Neural progenitor cell (in vitro differentiated cells): ENCODE measurements at regions not wholly inside any gene's neighbourhood (a gene's known extent, or its start where the extent isn't known, plus 50 kb on each side); places are given as distances from the start of the nearest gene placed in this dataset.

Experiments
- DNase-seq: peaks from one replicate; pipeline ENCODE4 v3.0.0-alpha.2; 2016; ENCODE audit warnings: low spot score
- H2AFZ ChIP-seq: fragments of 200-600 bp; sonication (generic); replicated peaks from 2 replicates; pipeline ENCODE4 v1.6.1; 2016; ENCODE audit warnings: antibody characterized with exemption
- H3F3A ChIP-seq: fragments of 200-600 bp; sonication (generic); 2 replicates; pipeline ENCODE4 v1.6.1; 2016; ENCODE audit warnings: antibody characterized with exemption, low read depth
- H3K27ac ChIP-seq: fragments of 200-600 bp; sonication (generic); 2 replicates; pipeline ENCODE4 v1.5.1; 2016; ENCODE audit warnings: mild to moderate bottlenecking
- H3K27me3 ChIP-seq: fragments of 200-600 bp; sonication (generic); 2 replicates; pipeline ENCODE4 v1.6.1; 2016; ENCODE audit warnings: mild to moderate bottlenecking, moderate library complexity
- H3K36me3 ChIP-seq: fragments of 200-600 bp; sonication (generic); 2 replicates; pipeline ENCODE4 v1.5.1; 2016
- H3K4me1 ChIP-seq: fragments of 200-600 bp; sonication (generic); 2 replicates; pipeline ENCODE4 v1.6.1; 2016; ENCODE audit warnings: mixed run types
- H3K4me2 ChIP-seq: fragments of 200-600 bp; sonication (generic); 2 replicates; pipeline ENCODE4 v1.6.1; 2016
- H3K4me3 ChIP-seq: fragments of 200-600 bp; sonication (generic); 2 replicates; pipeline ENCODE4 v1.5.1; 2016
- H3K79me2 ChIP-seq: fragments of 200-600 bp; sonication (generic); 2 replicates; pipeline ENCODE4 v1.6.1; 2016; ENCODE audit warnings: low read depth
- H3K9ac ChIP-seq: fragments of 200-600 bp; sonication (generic); 2 replicates; pipeline ENCODE4 v1.6.1; 2016
- H3K9me3 ChIP-seq: fragments of 200-600 bp; sonication (generic); 2 replicates; pipeline ENCODE4 v1.5.1; 2016; ENCODE audit warnings: low read depth
- H4K20me1 ChIP-seq: fragments of 200-600 bp; sonication (generic); 2 replicates; pipeline ENCODE4 v1.6.1; 2016; ENCODE audit warnings: low read depth
- H3K27ac Mint-ChIP-seq: 3 replicates; pipeline ENCODE4 v1.8.0; 2021; ENCODE audit warnings: mixed read lengths
- H3K27me3 Mint-ChIP-seq: 2 replicates; pipeline ENCODE4 v1.8.0; 2022; ENCODE audit warnings: low read depth, mild to moderate bottlenecking, inconsistent platforms, moderate library complexity, mixed read lengths; ENCODE audit not compliant: insufficient read depth
- H3K36me3 Mint-ChIP-seq: 3 replicates; pipeline ENCODE4 v1.8.0; 2021; ENCODE audit warnings: mixed read lengths
- H3K4me1 Mint-ChIP-seq: 3 replicates; pipeline ENCODE4 v1.8.0; 2021; ENCODE audit warnings: mixed read lengths
- H3K4me3 Mint-ChIP-seq: 3 replicates; pipeline ENCODE4 v1.8.0; 2021; ENCODE audit warnings: mild to moderate bottlenecking, moderate library complexity, mixed read lengths
- H3K9me3 Mint-ChIP-seq: 3 replicates; pipeline ENCODE4 v1.8.0; 2020; ENCODE audit warnings: mixed read lengths
- EZH2 ChIP-seq: fragments of 200-600 bp; sonication (generic); IDR thresholded peaks from 2 replicates; pipeline ENCODE4 v1.6.1; 2017; ENCODE audit warnings: antibody characterized with exemption, mild to moderate bottlenecking, moderate library complexity
- EZH2phosphoT487 ChIP-seq: fragments of 200-600 bp; sonication (generic); IDR thresholded peaks from 2 replicates; pipeline ENCODE4 v1.6.1; 2017; ENCODE audit warnings: antibody characterized with exemption
- TF ChIP-seq, protein P1 (sequence below): fragments of 200-600 bp; sonication (generic); IDR thresholded peaks from 2 replicates; pipeline ENCODE4 v1.5.1; 2017; ENCODE audit warnings: antibody characterized with exemption, mild to moderate bottlenecking

DNA sequence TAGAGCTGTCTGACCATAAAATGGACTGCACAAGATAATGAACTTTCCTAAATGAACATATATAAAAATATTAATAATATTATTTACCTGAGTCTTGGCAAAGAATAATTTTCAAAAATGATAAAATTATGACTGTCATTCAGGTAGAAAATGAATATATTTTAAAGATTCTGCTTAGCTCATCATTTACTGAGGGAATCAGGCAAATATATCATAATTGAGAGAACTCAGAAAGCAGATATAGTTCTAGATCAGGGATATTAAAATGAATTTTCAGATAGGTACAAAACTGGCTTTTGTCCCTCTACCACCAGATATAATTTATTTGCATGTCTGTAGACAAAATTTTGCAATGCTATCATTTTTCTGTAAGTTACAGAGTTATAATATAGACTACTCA, 86.1 kb upstream of the CPM start:
- Histone ChIP-seq H3K9ac (no peak overlapping the region), H3K4me3 (no peak overlapping the region), H3K27ac (no peak overlapping the region), H2AFZ (no peak overlapping the region), H3K4me1 (no peaks in the 10 kb centered on the region), H3K9me3 (no peaks in the 10 kb centered on the region), H3K79me2 (no peaks in the 10 kb centered on the region), H4K20me1 (no peaks in the 10 kb centered on the region), H3K27me3 (no peaks in the 10 kb centered on the region), H3F3A (no peaks in the 10 kb centered on the region), H3K36me3 (no peaks in the 10 kb centered on the region), H3K4me2 (no peak overlapping the region)
- TF ChIP-seq EZH2phosphoT487, result no peak
- TF ChIP-seq, protein P1, sequence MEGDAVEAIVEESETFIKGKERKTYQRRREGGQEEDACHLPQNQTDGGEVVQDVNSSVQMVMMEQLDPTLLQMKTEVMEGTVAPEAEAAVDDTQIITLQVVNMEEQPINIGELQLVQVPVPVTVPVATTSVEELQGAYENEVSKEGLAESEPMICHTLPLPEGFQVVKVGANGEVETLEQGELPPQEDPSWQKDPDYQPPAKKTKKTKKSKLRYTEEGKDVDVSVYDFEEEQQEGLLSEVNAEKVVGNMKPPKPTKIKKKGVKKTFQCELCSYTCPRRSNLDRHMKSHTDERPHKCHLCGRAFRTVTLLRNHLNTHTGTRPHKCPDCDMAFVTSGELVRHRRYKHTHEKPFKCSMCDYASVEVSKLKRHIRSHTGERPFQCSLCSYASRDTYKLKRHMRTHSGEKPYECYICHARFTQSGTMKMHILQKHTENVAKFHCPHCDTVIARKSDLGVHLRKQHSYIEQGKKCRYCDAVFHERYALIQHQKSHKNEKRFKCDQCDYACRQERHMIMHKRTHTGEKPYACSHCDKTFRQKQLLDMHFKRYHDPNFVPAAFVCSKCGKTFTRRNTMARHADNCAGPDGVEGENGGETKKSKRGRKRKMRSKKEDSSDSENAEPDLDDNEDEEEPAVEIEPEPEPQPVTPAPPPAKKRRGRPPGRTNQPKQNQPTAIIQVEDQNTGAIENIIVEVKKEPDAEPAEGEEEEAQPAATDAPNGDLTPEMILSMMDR, result no peak
- no peaks in the 10 kb centered on the region for H3K36me3 Mint-ChIP-seq
- H3K4me3 Mint-ChIP-seq, result no peak overlapping the region
- no peak for DNase-seq
- H3K4me1 Mint-ChIP-seq, result no peaks in the 10 kb centered on the region
- H3K27me3 Mint-ChIP-seq, result no peaks in the 10 kb centered on the region
- no peak overlapping the region for H3K27ac Mint-ChIP-seq
- peaks cover 4% of the 10 kb centered on the region for H3K9me3 Mint-ChIP-seq

DNA sequence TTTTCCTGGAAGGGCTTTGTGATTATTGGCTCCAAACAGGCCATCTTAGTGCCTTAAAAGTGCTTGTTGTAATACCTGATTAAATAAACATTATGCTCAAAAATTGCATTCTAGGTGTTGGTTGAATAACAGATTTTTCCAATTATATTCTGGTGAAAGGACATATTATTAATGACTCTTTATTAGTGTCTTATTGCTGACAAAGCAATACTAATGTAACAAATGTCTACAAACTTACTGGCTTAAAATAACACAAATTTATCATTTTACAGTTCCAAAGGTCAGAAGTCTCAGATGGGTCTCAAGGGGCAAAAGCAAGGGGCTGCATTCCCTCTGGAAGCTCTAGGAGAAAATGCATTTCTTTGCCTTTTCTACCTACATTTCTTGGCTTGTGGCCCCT, 86.9 kb upstream of the CPM start:
- no peak overlapping the region for H2AFZ ChIP-seq
- Mint-ChIP-seq H3K27me3 (no peaks in the 10 kb centered on the region), H3K9me3 (peaks cover 4% of the 10 kb centered on the region), H3K27ac (no peak overlapping the region), H3K4me3 (no peak overlapping the region), H3K4me1 (no peaks in the 10 kb centered on the region), H3K36me3 (no peaks in the 10 kb centered on the region)
- no peaks in the 10 kb centered on the region for H3K36me3 ChIP-seq
- H3K27ac ChIP-seq, result no peak overlapping the region
- no peaks in the 10 kb centered on the region for H3F3A ChIP-seq
- no peaks in the 10 kb centered on the region for H3K79me2 ChIP-seq
- H3K4me3 ChIP-seq, result no peak overlapping the region
- TF ChIP-seq, protein P1, result no peak
- TF ChIP-seq EZH2, result no peak
- H3K27me3 ChIP-seq, result no peaks in the 10 kb centered on the region
- no peak for DNase-seq
- H3K9ac ChIP-seq, result no peak overlapping the region
- no peaks in the 10 kb centered on the region for H3K9me3 ChIP-seq
- H4K20me1 ChIP-seq, result no peaks in the 10 kb centered on the region
- no peaks in the 10 kb centered on the region for H3K4me1 ChIP-seq
- H3K4me2 ChIP-seq, result no peak overlapping the region

DNA sequence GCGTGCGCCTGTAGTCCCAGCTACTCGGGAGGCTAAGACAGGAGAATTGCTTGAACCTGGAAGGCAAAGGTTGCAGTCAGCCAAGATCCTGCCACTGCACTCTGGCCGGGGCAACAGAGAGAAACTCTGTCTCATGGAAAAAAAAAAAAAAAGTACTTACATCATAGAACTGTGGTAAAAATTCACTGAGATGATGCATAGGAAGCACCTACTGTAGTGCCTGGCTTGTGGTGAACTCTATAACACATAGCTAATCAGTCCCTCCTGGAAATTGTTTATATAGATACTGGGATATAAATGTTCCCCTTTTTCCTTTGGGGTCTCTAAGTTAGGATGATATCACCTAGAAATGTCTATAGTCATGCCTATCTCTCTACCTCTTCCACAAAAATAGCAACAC, 89.7 kb upstream of the CPM start:
- Histone ChIP-seq H3F3A (no peaks in the 10 kb centered on the region), H3K79me2 (no peaks in the 10 kb centered on the region), H3K4me1 (no peaks in the 10 kb centered on the region), H3K9me3 (no peaks in the 10 kb centered on the region), H3K9ac (no peak overlapping the region), H3K36me3 (no peaks in the 10 kb centered on the region), H3K27me3 (no peaks in the 10 kb centered on the region), H4K20me1 (no peaks in the 10 kb centered on the region), H2AFZ (no peak overlapping the region), H3K27ac (no peak overlapping the region), H3K4me3 (no peak overlapping the region), H3K4me2 (no peak overlapping the region)
- Mint-ChIP-seq H3K27me3 (no peaks in the 10 kb centered on the region), H3K9me3 (peaks cover 4% of the 10 kb centered on the region), H3K4me3 (no peak overlapping the region), H3K36me3 (no peaks in the 10 kb centered on the region), H3K4me1 (peaks cover 3% of the 10 kb centered on the region), H3K27ac (no peak overlapping the region)
- no peak for DNase-seq
- TF ChIP-seq EZH2phosphoT487 (no peak), EZH2 (no peak)
- TF ChIP-seq, protein P1, result no peak

DNA sequence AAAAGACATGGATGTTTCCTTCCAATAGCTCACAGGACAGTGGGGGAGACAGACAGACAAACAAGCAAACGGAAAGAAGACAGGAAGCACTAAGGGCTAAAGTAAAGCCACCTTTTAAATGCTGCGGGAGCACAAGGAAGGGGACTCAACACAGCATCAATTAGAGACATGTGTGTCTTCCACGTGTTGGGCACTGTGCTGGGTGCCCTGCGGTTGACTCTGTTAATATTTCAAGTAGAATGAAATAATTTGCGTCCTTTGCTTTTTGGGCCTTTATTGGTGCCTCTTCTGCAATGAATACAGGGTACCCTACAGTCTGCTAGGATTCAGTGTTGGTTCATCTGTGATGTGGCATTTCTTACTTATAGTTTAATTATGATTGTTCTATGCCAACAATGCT, 90.9 kb upstream of the CPM start:
- Mint-ChIP-seq H3K4me1 (peaks cover 6% of the 10 kb centered on the region), H3K4me3 (no peak overlapping the region), H3K9me3 (peaks cover 4% of the 10 kb centered on the region), H3K27me3 (no peaks in the 10 kb centered on the region), H3K27ac (no peak overlapping the region), H3K36me3 (no peaks in the 10 kb centered on the region)
- Histone ChIP-seq H3K79me2 (no peaks in the 10 kb centered on the region), H3K4me3 (no peak overlapping the region), H3K27me3 (no peaks in the 10 kb centered on the region), H3K9ac (no peak overlapping the region), H3K36me3 (no peaks in the 10 kb centered on the region), H4K20me1 (no peaks in the 10 kb centered on the region), H3K9me3 (no peaks in the 10 kb centered on the region), H2AFZ (peak overlapping the region; percentile 47), H3K4me2 (no peak overlapping the region), H3F3A (no peaks in the 10 kb centered on the region), H3K27ac (no peak overlapping the region), H3K4me1 (no peaks in the 10 kb centered on the region)
- no peak for DNase-seq
- TF ChIP-seq, protein P1, result no peak
- TF ChIP-seq EZH2phosphoT487 (no peak), EZH2 (no peak)
